CD4-positive, alpha-beta memory T cell (primary cell): ENCODE measurements at regions not wholly inside any gene's neighbourhood (a gene's known extent, or its start where the extent isn't known, plus 50 kb on each side); places are given as distances from the start of the nearest gene placed in this dataset.

Source experiments
- CTCF ChIA-PET: fragments of 350-600 bp; sonication (Branson Sonifier 250); formaldehyde crosslinking; loops from one replicate; lab custom pipeline; 2021; ENCODE audit warnings: inconsistent platforms; ENCODE audit not compliant: partially characterized antibody; lab: Charles Lee
- POLR2A ChIA-PET: fragments of 350-600 bp; sonication (Branson Sonifier 250); formaldehyde crosslinking; loops from one replicate; lab custom pipeline; 2021; ENCODE audit not compliant: partially characterized antibody; lab: Charles Lee
- DNase-seq, 5 donors: peaks; one replicate each; pipeline versions ENCODE4 v3.0.0 to v3.0.0-alpha.2; 2020 to 2022; ENCODE audit warnings: mixed read lengths in 1 of 5
- H3K27ac ChIP-seq: one replicate; pipeline ENCODE4 v1.7.0; 2013; ENCODE audit warnings: low read depth, low read length
- H3K27me3 ChIP-seq: 2 replicates; pipeline ENCODE4 v1.7.0; 2013; ENCODE audit warnings: mild to moderate bottlenecking, low read length, moderate library complexity; ENCODE audit not compliant: insufficient read depth
- H3K36me3 ChIP-seq: 2 replicates; pipeline ENCODE4 v1.7.0; 2013; ENCODE audit warnings: mild to moderate bottlenecking, low read length, moderate library complexity; ENCODE audit not compliant: insufficient read depth
- H3K4me1 ChIP-seq: 2 replicates; pipeline ENCODE4 v1.7.0; 2013; ENCODE audit warnings: mild to moderate bottlenecking, low read length, moderate library complexity; ENCODE audit not compliant: insufficient read depth
- H3K4me3 ChIP-seq, 2 donors: one replicate each; pipeline ENCODE4 v1.7.0; 2013; ENCODE audit warnings: low read length in 2 of 2, mild to moderate bottlenecking in 1 of 2
- H3K9me3 ChIP-seq, 2 donors: one replicate each; pipeline ENCODE4 v1.7.0; 2013; ENCODE audit warnings: low read length in 2 of 2, control low read depth in 1 of 2; ENCODE audit not compliant: control insufficient read depth in 1 of 2
- H3K27ac Mint-ChIP-seq, 7 donors: one replicate each; pipeline ENCODE4 v1.8.0; 2020 to 2021; ENCODE audit warnings: mixed read lengths in 7 of 7, mild to moderate bottlenecking in 6 of 7, inconsistent platforms in 3 of 7, moderate library complexity in 3 of 7
- H3K27me3 Mint-ChIP-seq, 2 donors: one replicate each; pipeline ENCODE4 v1.8.0; 2020 to 2021; ENCODE audit warnings: mixed read lengths in 2 of 2
- H3K36me3 Mint-ChIP-seq, 2 donors: one replicate each; pipeline ENCODE4 v1.8.0; 2020 to 2021; ENCODE audit warnings: mixed read lengths in 2 of 2, inconsistent platforms in 1 of 2, mild to moderate bottlenecking in 1 of 2
- H3K4me1 Mint-ChIP-seq, 4 donors: one replicate each; pipeline ENCODE4 v1.8.0; 2020 to 2021; ENCODE audit warnings: mixed read lengths in 4 of 4, mild to moderate bottlenecking in 1 of 4
- H3K4me3 Mint-ChIP-seq, 8 donors: one replicate each; pipeline ENCODE4 v1.8.0; 2020 to 2021; ENCODE audit warnings: mixed read lengths in 8 of 8, mild to moderate bottlenecking in 7 of 8, moderate library complexity in 6 of 8, inconsistent platforms in 3 of 8
- H3K9me3 Mint-ChIP-seq, 8 donors: one replicate each; pipeline ENCODE4 v1.8.0; 2020 to 2021; ENCODE audit warnings: mixed read lengths in 8 of 8, mild to moderate bottlenecking in 5 of 8, inconsistent platforms in 3 of 8, moderate library complexity in 1 of 8
- intact Hi-C: fragments of 100-400 bp; cut with micrococcal nuclease; formaldehyde crosslinking; loops from one replicate; pipeline ENCODE4 v1.15.1; 2023

GRCh38 chr14:94933486-94933885 lies 163.6 kb upstream of the GSC start:
- no peaks in the 10 kb centered on the region for H3K27me3 Mint-ChIP-seq
- no peak overlapping the region for H3K4me3 ChIP-seq
- no peaks in the 10 kb centered on the region for H3K36me3 Mint-ChIP-seq
- no peaks in the 10 kb centered on the region for H3K9me3 ChIP-seq
- H3K27me3 ChIP-seq = no peaks in the 10 kb centered on the region
- POLR2A ChIA-PET = no interaction called here
- H3K27ac Mint-ChIP-seq = no peak overlapping the region
- intact Hi-C loops = no loop called here
- no peaks in the 10 kb centered on the region for H3K36me3 ChIP-seq
- CTCF ChIA-PET = interaction anchor here (0.6 kb wide), 1 partner anchor 163 kb away, joined by 3 read pairs; no protein-coding TSS in a partner anchor
- no peak overlapping the region for H3K4me3 Mint-ChIP-seq
- H3K4me1 Mint-ChIP-seq = peaks cover 0 to 6% (median 3%) of the 10 kb centered on the region in 4 donors
- H3K27ac ChIP-seq = no peak overlapping the region
- no peaks in the 10 kb centered on the region for H3K9me3 Mint-ChIP-seq
- H3K4me1 ChIP-seq = no peaks in the 10 kb centered on the region
- DNase-seq = no peak

GRCh38 chr14:94932589-94932988 lies 162.7 kb upstream of the GSC start:
- DNase-seq = no peak
- ChIA-PET POLR2A (no interaction called here), CTCF (interaction anchor here (0.6 kb wide), 1 partner anchor 162 kb away, joined by 3 read pairs; no protein-coding TSS in a partner anchor)
- no peak overlapping the region for H3K27ac ChIP-seq
- no peaks in the 10 kb centered on the region for H3K9me3 ChIP-seq
- no peak overlapping the region for H3K4me3 Mint-ChIP-seq
- no peaks in the 10 kb centered on the region for H3K36me3 ChIP-seq
- intact Hi-C loops = no loop called here
- no peaks in the 10 kb centered on the region for H3K36me3 Mint-ChIP-seq
- H3K27me3 Mint-ChIP-seq = no peaks in the 10 kb centered on the region
- no peaks in the 10 kb centered on the region for H3K27me3 ChIP-seq
- H3K4me1 Mint-ChIP-seq = peaks cover 0 to 6% (median 3%) of the 10 kb centered on the region in 4 donors
- H3K4me1 ChIP-seq = no peaks in the 10 kb centered on the region
- H3K4me3 ChIP-seq = no peak overlapping the region
- H3K27ac Mint-ChIP-seq = no peak overlapping the region
- no peaks in the 10 kb centered on the region for H3K9me3 Mint-ChIP-seq

GRCh38 chr14:94930690-94931089 lies 160.8 kb upstream of the GSC start:
- ChIA-PET CTCF (no interaction called here), POLR2A (no interaction called here)
- peak overlapping the region in 1 of 7 donors; percentile 82 for H3K27ac Mint-ChIP-seq
- H3K4me1 Mint-ChIP-seq = peaks cover 0 to 6% (median 3%) of the 10 kb centered on the region in 4 donors
- H3K27ac ChIP-seq = no peak overlapping the region
- no peaks in the 10 kb centered on the region for H3K27me3 ChIP-seq
- no peaks in the 10 kb centered on the region for H3K9me3 ChIP-seq
- H3K36me3 ChIP-seq = no peaks in the 10 kb centered on the region
- no peaks in the 10 kb centered on the region for H3K4me1 ChIP-seq
- no peak overlapping the region for H3K4me3 Mint-ChIP-seq
- H3K36me3 Mint-ChIP-seq = no peaks in the 10 kb centered on the region
- intact Hi-C loops = no loop called here
- DNase-seq = no peak
- H3K9me3 Mint-ChIP-seq = peaks cover 0 to 1% (median 0%) of the 10 kb centered on the region in 8 donors
- H3K4me3 ChIP-seq = no peak overlapping the region
- no peaks in the 10 kb centered on the region for H3K27me3 Mint-ChIP-seq

GRCh38 chr14:94929354-94929753 lies 159.4 kb upstream of the GSC start:
- Histone ChIP-seq H3K27me3 (no peaks in the 10 kb centered on the region), H3K9me3 (no peaks in the 10 kb centered on the region), H3K4me3 (no peak overlapping the region), H3K36me3 (no peaks in the 10 kb centered on the region), H3K4me1 (no peaks in the 10 kb centered on the region), H3K27ac (no peak overlapping the region)
- Mint-ChIP-seq H3K27me3 (no peaks in the 10 kb centered on the region), H3K4me3 (no peak overlapping the region), H3K27ac (peak overlapping the region in 1 of 7 donors; percentile 26), H3K36me3 (no peaks in the 10 kb centered on the region), H3K4me1 (peaks cover 0 to 6% (median 3%) of the 10 kb centered on the region in 4 donors), H3K9me3 (peaks cover 0 to 3% (median 0%) of the 10 kb centered on the region in 8 donors)
- DNase-seq = no peak
- CTCF ChIA-PET = no interaction called here
- intact Hi-C loops = no loop called here
- POLR2A ChIA-PET = no interaction called here

GRCh38 chr14:94926176-94926575 lies 156.3 kb upstream of the GSC start:
- H3K4me3 Mint-ChIP-seq = no peak overlapping the region
- Histone ChIP-seq H3K4me1 (no peaks in the 10 kb centered on the region), H3K9me3 (no peaks in the 10 kb centered on the region), H3K36me3 (no peaks in the 10 kb centered on the region), H3K4me3 (no peak overlapping the region), H3K27me3 (no peaks in the 10 kb centered on the region), H3K27ac (no peak overlapping the region)
- peaks cover 0 to 6% (median 2%) of the 10 kb centered on the region in 4 donors for H3K4me1 Mint-ChIP-seq
- CTCF ChIA-PET = no interaction called here
- H3K9me3 Mint-ChIP-seq = peaks cover 0 to 5% (median 0%) of the 10 kb centered on the region in 8 donors
- H3K36me3 Mint-ChIP-seq = no peaks in the 10 kb centered on the region
- POLR2A ChIA-PET = no interaction called here
- H3K27me3 Mint-ChIP-seq = peaks cover 0 to 2% of the 10 kb centered on the region in 2 donors
- no peak overlapping the region for H3K27ac Mint-ChIP-seq
- no peak for DNase-seq
- intact Hi-C loops = no loop called here

GRCh38 chr14:94925416-94926173 lies 155.7 kb upstream of the GSC start:
- ChIA-PET CTCF (no interaction called here), POLR2A (no interaction called here)
- Histone ChIP-seq H3K9me3 (no peaks in the 10 kb centered on the region), H3K4me1 (no peaks in the 10 kb centered on the region), H3K27ac (no peak overlapping the region), H3K36me3 (no peaks in the 10 kb centered on the region), H3K4me3 (no peak overlapping the region), H3K27me3 (no peaks in the 10 kb centered on the region)
- Mint-ChIP-seq H3K27me3 (peaks cover 0 to 2% of the 10 kb centered on the region in 2 donors), H3K4me1 (peaks cover 0 to under 1% (median 0%) of the 10 kb centered on the region in 4 donors), H3K4me3 (no peak overlapping the region), H3K27ac (no peak overlapping the region), H3K36me3 (no peaks in the 10 kb centered on the region), H3K9me3 (peaks cover 0 to 5% (median 0%) of the 10 kb centered on the region in 8 donors)
- intact Hi-C loops = no loop called here
- DNase-seq = no peak

GRCh38 chr14:94924189-94924588 lies 154.3 kb upstream of the GSC start:
- Mint-ChIP-seq H3K4me1 (no peaks in the 10 kb centered on the region), H3K4me3 (no peak overlapping the region), H3K9me3 (peaks cover 0 to 6% (median 0%) of the 10 kb centered on the region in 8 donors), H3K27me3 (peaks cover 0 to 3% of the 10 kb centered on the region in 2 donors), H3K36me3 (no peaks in the 10 kb centered on the region), H3K27ac (no peak overlapping the region)
- intact Hi-C loops = no loop called here
- Histone ChIP-seq H3K36me3 (no peaks in the 10 kb centered on the region), H3K27me3 (no peaks in the 10 kb centered on the region), H3K4me3 (no peak overlapping the region), H3K9me3 (no peaks in the 10 kb centered on the region), H3K27ac (no peak overlapping the region), H3K4me1 (no peaks in the 10 kb centered on the region)
- POLR2A ChIA-PET = no interaction called here
- CTCF ChIA-PET = no interaction called here
- DNase-seq = no peak
